ENCODE measurements at regions not wholly inside any gene's neighbourhood (a gene's known extent, or its start where the extent isn't known, plus 50 kb on each side); places are given as distances from the start of the nearest gene placed in this dataset.

DNA sequence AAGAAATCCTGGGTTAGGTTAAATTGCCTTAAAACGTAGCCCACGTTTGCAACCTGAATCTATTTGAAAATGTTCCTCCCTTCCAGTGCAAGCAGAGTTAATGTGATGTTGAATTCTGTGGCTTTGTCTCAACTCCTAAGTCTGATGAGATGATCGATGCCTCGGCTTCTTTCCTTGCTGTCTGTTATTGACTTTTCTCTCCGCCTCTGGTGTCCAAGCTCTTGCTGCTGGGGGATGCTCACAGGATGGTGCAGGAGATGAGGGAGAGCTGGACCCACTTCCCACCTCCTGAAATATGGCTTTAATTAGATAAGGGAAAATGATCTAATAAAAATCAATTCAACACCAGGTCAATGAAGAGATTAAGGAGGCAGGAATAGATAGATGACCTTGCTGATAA lies 407.9 kb upstream of the RGMA start:
- DNase-seq: no peak
- Mint-ChIP-seq H3K36me3 (ENCODE audit: low read depth) (no peaks in the 10 kb centered on the region), H3K27me3 (no peaks in the 10 kb centered on the region), H3K4me3 (no peak overlapping the region), H3K4me1 (no peaks in the 10 kb centered on the region), H3K9me3 (no peaks in the 10 kb centered on the region), H3K27ac (no peak overlapping the region)
- intact Hi-C loops (cut with micrococcal nuclease): no loop called here

DNA sequence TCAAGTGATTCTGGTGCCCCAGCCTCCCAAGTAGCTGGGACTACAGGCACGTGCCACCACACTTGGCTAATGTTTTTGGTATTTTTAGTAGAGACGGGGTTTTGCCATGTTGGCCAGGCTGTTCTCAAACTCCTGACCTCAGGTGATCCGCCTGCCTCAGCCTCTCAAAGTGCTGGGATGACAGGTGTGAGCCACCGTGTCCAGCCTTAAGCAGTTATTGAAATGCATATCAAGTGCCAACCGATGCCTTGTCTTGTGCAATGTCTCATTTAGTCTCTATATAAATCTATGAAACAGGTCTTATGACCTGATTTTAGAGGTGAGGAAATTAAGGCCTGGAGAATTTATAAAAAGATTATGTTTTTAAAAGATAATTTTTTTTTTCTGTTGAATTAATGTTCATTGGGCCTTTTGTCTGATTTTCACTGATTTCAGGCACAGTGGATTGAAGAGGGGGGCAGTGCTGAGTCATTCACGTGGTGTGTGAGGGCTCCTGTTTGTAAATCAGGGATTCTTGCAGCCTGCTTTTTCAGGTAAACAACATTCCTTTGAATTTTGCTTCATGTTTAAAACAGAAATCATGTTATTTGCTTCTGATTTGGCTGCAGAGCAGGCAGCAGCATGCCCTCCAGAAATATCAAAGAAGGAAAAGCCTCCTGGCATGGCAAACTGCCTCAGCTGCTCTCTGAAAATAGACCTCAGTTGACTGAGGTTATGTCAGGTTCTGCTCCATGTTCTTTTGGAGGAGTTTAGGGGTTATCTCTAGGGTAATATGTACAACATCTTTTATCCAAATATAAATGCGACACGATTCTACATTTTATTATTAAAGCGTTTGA lies 407.0 kb upstream of the RGMA start:
- no peak overlapping the region for H3K4me3 Mint-ChIP-seq
- intact Hi-C loops (cut with micrococcal nuclease): no loop called here
- H3K9me3 Mint-ChIP-seq: no peaks in the 10 kb centered on the region
- no peaks in the 10 kb centered on the region for H3K4me1 Mint-ChIP-seq
- H3K36me3 Mint-ChIP-seq (ENCODE audit: low read depth): no peaks in the 10 kb centered on the region
- H3K27ac Mint-ChIP-seq: no peak overlapping the region
- no peaks in the 10 kb centered on the region for H3K27me3 Mint-ChIP-seq
- DNase-seq: no peak

DNA sequence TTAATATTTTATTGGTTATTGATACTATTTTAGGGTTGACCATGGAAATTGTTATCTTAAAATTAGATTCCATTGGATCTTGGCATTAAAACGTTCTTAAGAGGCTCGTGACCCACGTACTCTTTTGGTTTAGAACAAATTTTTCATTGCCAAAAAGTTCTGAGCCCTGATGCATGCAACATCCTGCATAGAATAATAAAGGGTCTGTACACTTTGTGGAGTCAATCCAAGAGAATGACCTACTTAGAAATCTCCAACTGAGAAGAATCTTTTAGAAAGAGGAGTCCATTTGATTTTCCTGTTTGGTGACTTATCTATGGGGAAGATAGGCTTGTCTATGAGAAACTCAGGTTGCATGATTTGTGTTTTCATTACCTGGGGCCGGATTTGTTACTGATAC lies 404.2 kb upstream of the RGMA start:
- DNase-seq: no peak
- Mint-ChIP-seq H3K36me3 (ENCODE audit: low read depth) (no peaks in the 10 kb centered on the region), H3K9me3 (no peaks in the 10 kb centered on the region), H3K4me3 (no peak overlapping the region), H3K27me3 (no peaks in the 10 kb centered on the region), H3K27ac (no peak overlapping the region), H3K4me1 (no peaks in the 10 kb centered on the region)
- intact Hi-C loops (cut with micrococcal nuclease): no loop called here

DNA sequence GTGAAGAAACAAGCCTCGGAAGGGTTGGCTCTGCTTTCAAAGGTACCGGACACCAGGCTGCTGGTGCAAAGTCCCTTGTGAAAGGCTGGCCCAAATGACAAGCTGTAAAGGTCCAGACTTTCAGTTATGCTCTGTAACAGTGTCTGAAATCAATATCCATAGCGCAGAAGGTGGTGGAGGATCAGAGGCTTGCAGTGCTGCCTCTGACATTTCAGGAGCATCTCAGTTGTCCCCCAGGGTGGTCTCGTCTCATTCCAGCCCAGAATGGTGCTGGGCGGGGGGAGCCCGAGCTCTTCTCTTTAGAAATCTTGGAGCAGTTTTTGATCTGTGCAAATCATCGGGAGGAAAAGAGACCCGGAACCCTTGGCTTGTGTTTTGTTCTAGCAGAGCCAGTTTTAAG lies 402.3 kb upstream of the RGMA start:
- Mint-ChIP-seq H3K9me3 (no peaks in the 10 kb centered on the region), H3K27ac (no peak overlapping the region)
- intact Hi-C loops (cut with micrococcal nuclease): no loop called here

DNA sequence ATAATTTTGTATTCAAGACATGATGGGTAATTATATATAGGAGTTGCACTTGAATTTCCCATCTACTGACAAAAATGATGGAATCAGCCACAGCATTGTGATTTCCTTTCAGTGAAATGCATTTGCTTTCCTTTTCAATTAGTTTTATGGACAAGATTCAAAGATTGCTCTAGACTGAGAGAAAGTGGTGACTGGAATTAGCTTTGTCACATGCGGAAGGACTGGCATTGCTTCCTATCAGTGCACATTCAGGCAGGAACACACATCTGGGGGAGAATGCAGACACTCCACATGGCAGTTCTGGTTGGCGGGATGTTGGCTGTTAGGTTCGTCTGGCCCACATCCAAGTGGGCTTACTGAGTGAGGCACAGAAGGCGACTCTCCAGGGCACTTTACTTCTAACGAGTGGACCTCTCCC lies 399.3 kb upstream of the RGMA start:
- intact Hi-C loops (cut with micrococcal nuclease): no loop called here
- H3K4me3 Mint-ChIP-seq: no peak overlapping the region
- DNase-seq: no peak
- H3K27me3 Mint-ChIP-seq: no peaks in the 10 kb centered on the region
- no peaks in the 10 kb centered on the region for H3K9me3 Mint-ChIP-seq
- no peaks in the 10 kb centered on the region for H3K36me3 Mint-ChIP-seq (ENCODE audit: low read depth)
- H3K4me1 Mint-ChIP-seq: no peaks in the 10 kb centered on the region
- no peak overlapping the region for H3K27ac Mint-ChIP-seq

More for the DNA sequence above, 402.3 kb upstream of the RGMA start:
- DNase-seq: no peak
- Mint-ChIP-seq H3K4me1 (no peaks in the 10 kb centered on the region), H3K36me3 (ENCODE audit: low read depth) (no peaks in the 10 kb centered on the region), H3K4me3 (no peak overlapping the region), H3K27me3 (no peaks in the 10 kb centered on the region)

DNA sequence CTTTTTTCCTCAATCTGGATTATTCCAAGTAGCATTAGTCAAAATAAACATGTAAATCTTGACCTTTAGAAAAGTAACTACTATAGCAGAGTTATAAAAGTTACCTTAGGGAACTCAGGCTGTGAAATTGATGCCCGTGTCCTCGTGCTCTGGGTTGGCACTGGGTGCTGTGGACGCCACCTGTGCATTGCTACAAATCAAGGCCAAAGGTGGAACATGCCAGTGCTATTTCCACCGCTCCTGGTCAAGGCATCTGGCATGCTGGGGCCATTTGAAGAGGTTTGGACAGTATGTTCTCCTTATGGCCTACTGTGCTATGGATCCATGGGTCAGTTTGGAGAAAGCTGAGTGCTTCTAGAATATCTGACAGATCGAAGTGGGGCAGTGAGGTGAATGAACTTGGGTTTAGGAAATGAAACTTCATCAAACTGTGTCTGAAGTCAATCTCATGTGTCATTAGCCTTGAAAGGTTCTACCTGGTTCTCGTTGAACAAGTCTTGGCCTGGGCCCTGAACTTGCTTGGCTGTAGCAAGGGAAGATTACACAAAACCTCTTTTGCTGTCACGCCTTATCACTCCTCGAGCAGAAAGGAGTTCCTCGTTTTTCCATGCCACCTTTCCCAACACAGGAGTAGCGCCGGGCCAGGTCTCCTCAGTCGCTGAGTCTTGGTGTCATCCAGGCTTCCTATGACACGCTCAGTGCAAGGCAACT lies 397.6 kb upstream of the RGMA start:
- no peak for DNase-seq
- intact Hi-C loops (cut with micrococcal nuclease): no loop called here

DNA sequence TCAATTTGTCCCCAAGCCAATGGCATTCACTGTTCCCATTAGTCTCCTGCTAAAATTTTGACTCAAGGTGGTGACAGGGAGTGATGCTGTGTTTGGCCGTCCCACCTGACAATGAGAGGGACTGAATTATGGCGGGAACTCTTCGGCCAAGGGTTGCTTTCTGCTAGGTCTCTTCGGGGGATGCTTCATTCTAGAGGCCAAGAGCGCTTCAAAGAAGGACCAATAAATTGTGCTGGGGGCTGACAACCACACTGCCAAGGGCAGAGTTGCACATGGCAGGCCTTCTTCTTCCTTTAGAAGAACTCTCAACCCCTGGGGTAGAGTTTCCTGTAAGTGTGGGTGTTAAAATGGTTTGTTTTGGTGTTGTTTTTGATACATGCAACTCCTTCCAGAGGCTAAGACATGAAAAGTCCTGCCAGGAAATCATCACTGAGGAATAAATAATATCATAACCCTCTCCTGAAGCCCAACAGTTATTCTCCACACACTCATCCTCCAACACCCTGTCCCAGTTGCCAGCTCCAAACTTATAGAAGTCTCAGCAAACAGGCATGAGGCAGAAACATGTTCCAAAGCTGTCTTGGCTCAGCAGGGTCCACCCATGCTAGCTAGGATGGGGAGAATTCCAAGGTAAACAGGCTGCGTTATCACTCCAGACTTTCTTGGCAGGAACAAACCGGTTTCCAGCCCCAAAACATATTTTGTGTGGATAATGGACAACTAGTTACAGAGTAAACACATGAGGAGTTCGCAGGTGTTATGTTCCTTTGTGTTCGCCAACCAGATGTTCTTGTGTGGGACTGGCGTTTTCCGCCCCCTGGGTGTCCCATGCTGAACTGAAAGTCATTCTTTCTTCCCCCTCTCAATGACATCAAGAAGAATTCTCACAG lies 396.7 kb upstream of the RGMA start:
- H3K4me3 Mint-ChIP-seq: no peak overlapping the region
- H3K36me3 Mint-ChIP-seq (ENCODE audit: low read depth): no peaks in the 10 kb centered on the region
- intact Hi-C loops (cut with micrococcal nuclease): no loop called here
- H3K27me3 Mint-ChIP-seq: no peaks in the 10 kb centered on the region
- no peak for DNase-seq
- no peaks in the 10 kb centered on the region for H3K4me1 Mint-ChIP-seq
- no peak overlapping the region for H3K27ac Mint-ChIP-seq
- H3K9me3 Mint-ChIP-seq: no peaks in the 10 kb centered on the region

More for the DNA sequence above, 397.6 kb upstream of the RGMA start:
- Mint-ChIP-seq H3K27ac (no peak overlapping the region), H3K36me3 (ENCODE audit: low read depth) (no peaks in the 10 kb centered on the region), H3K4me3 (no peak overlapping the region), H3K27me3 (no peaks in the 10 kb centered on the region), H3K9me3 (no peaks in the 10 kb centered on the region), H3K4me1 (no peaks in the 10 kb centered on the region)

DNA sequence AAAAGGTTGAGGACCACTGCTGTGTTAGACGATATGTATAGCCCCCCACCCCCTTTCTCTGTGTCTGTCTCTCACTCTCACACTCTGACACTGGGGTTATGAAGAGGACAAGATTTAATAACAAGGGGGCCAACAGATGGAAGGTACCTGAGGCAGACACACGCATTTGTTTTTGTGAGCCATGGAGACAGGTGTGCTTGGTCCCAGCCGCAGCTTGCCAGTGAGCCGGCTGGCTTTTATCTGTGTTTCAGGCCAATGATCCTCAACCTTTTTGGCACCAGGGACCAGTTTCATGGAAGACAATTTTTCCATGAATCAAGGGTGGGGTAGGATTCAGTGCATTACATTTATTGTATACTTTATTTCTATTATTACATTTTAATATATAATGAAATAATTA lies 394.9 kb upstream of the RGMA start:
- Mint-ChIP-seq H3K4me1 (no peaks in the 10 kb centered on the region), H3K27ac (no peak overlapping the region), H3K9me3 (no peaks in the 10 kb centered on the region), H3K4me3 (no peak overlapping the region), H3K27me3 (no peaks in the 10 kb centered on the region), H3K36me3 (ENCODE audit: low read depth) (no peaks in the 10 kb centered on the region)
- intact Hi-C loops (cut with micrococcal nuclease): no loop called here
- DNase-seq: no peak

DNA sequence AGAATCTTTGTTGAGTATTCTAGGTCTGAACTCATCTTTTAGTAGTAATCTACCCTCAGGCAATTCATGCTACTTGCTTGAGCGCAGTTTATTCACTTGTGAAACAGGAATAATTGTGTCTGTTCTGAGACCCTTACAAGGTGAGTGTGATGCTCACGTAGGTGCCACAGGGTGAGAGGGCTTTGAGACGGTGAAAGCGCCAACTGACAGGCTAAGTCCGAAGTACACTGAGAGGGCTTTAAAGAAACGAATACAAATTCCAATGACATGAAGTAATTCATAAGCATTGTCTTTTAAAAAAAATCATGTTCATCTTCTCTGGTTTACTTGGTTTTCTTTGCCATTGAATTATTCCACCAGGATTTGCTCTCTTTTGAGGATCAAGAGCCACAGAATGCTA lies 393.7 kb upstream of the RGMA start:
- no peak overlapping the region for H3K27ac Mint-ChIP-seq
- H3K27me3 Mint-ChIP-seq: no peaks in the 10 kb centered on the region
- no peaks in the 10 kb centered on the region for H3K4me1 Mint-ChIP-seq
- H3K36me3 Mint-ChIP-seq (ENCODE audit: low read depth): no peaks in the 10 kb centered on the region
- no peak overlapping the region for H3K4me3 Mint-ChIP-seq
- H3K9me3 Mint-ChIP-seq: no peaks in the 10 kb centered on the region
- DNase-seq: no peak
- intact Hi-C loops (cut with micrococcal nuclease): no loop called here

DNA sequence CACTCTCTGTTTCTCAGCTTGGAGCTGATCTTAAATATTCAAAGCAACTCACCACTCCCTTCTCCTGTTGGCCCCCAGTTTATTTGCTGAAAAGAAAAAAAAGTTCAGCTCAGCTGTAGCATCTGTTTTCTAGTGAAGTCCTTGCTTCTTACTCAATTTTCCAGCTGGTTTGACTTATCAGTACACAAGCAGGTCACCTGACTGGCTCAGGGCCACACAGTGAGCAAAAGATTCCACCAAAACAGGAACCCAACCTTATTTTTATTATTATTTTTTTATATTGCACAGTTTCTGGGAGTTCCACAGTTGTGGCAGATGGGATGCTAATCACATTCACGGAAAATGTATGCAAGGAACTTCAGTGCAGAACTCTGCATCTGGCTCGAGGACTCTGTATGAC lies 390.7 kb upstream of the RGMA start:
- no peak overlapping the region for H3K27ac Mint-ChIP-seq
- no peak for DNase-seq
- no peak overlapping the region for H3K4me3 Mint-ChIP-seq
- H3K9me3 Mint-ChIP-seq: no peaks in the 10 kb centered on the region
- no peaks in the 10 kb centered on the region for H3K36me3 Mint-ChIP-seq (ENCODE audit: low read depth)
- intact Hi-C loops (cut with micrococcal nuclease): no loop called here
- no peaks in the 10 kb centered on the region for H3K27me3 Mint-ChIP-seq
- H3K4me1 Mint-ChIP-seq: no peaks in the 10 kb centered on the region

DNA sequence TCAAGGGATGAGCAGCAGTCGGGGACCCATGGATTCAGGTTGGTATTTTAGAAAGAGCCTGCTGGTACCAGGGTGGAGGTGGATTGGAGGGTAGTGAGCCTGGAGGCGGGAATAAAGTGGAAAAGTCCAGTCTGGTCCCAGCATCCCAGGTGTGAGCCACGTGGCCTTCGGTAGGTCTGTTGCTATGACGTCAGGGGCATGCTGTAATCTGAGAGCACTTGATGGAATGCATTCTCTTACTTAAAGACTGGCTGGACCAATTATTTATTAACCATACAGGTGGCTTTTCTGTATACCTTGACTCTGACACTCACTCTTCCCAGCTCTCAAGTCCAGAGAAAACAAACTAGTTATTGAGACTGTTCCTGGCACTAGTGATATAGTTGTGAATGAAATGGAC lies 389.9 kb upstream of the RGMA start:
- H3K4me3 Mint-ChIP-seq: no peak overlapping the region
- H3K36me3 Mint-ChIP-seq (ENCODE audit: low read depth): no peaks in the 10 kb centered on the region
- DNase-seq: no peak
- no peaks in the 10 kb centered on the region for H3K9me3 Mint-ChIP-seq
- no peaks in the 10 kb centered on the region for H3K27me3 Mint-ChIP-seq
- no peaks in the 10 kb centered on the region for H3K4me1 Mint-ChIP-seq
- no peak overlapping the region for H3K27ac Mint-ChIP-seq
- intact Hi-C loops (cut with micrococcal nuclease): no loop called here

DNA sequence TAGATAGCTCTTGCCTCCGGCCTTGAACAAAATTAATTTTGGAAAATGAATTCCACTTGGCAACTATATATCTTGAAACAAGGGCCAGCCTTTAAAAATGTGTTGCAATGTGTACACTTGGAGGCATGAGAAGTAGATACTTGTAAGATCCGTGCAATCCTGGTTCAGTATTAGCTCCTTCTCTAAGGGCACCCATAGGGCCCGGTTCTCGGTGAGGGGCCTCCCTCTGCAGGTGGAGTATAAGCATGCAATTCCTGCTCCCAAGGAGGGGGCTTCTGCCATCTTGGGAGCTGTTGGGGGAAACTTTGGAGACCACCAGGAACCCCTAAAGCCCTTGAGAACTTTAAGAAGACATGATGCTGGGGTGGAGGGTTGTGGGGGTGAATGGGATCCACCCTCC lies 388.7 kb upstream of the RGMA start:
- no peaks in the 10 kb centered on the region for H3K4me1 Mint-ChIP-seq
- H3K27ac Mint-ChIP-seq: no peak overlapping the region
- H3K9me3 Mint-ChIP-seq: no peaks in the 10 kb centered on the region
- intact Hi-C loops (cut with micrococcal nuclease): no loop called here
- no peak overlapping the region for H3K4me3 Mint-ChIP-seq
- DNase-seq: no peak
- H3K36me3 Mint-ChIP-seq (ENCODE audit: low read depth): no peaks in the 10 kb centered on the region
- H3K27me3 Mint-ChIP-seq: no peaks in the 10 kb centered on the region

DNA sequence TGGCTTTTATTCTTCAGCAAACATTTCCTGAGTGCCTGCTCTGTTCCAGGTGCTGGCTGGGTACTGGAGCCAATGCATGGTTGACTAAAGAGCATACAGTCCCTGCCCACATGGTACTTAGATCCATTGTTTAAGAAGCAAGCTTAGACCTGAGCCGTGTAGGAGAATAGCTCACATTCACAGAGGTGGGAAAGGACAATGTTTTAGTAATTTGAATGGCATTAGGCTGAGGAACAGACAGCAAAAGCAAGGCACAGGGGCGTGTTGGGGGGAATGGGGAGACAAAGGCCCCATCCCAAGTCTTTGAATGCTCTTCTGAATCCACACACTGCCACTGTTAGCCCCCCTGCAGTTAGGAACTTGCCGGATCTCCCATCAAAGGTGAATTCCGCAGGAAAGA lies 388.2 kb upstream of the RGMA start:
- no peak overlapping the region for H3K4me3 Mint-ChIP-seq

More for the DNA sequence above, 388.2 kb upstream of the RGMA start:
- no peak overlapping the region for H3K27ac Mint-ChIP-seq
- no peaks in the 10 kb centered on the region for H3K27me3 Mint-ChIP-seq
- intact Hi-C loops (cut with micrococcal nuclease): no loop called here
- H3K4me1 Mint-ChIP-seq: no peaks in the 10 kb centered on the region
- H3K36me3 Mint-ChIP-seq (ENCODE audit: low read depth): no peaks in the 10 kb centered on the region
- no peak for DNase-seq
- H3K9me3 Mint-ChIP-seq: no peaks in the 10 kb centered on the region

Measured in activated CD4-positive, alpha-beta T cell treated with anti-CD3 and anti-CD28 coated beads, Interleukin-2, amount 10 ng/mL, durations not matched to agents 24 days and 14 days (primary cell).